HCT116 (cell line): ENCODE measurements at regions not wholly inside any gene's neighbourhood (a gene's known extent, or its start where the extent isn't known, plus 50 kb on each side); places are given as distances from the start of the nearest gene placed in this dataset.

Source experiments
- ATAC-seq: fragments of 200-7000 bp; cut with Tn5 transposase; 2 replicates; pipeline ENCODE4 v1.9.1; 2020; ENCODE audit warnings: mild to moderate bottlenecking, moderate library complexity
- BruUV-seq: library from RNA; stranded (reverse); fragments of 400-500 nt; replicated peaks from 2 replicates; lab custom pipeline; 2021; lab: Mats Ljungman, UMichigan
- CTCF ChIA-PET: fragments of 300-600 bp; sonication (Branson Sonifier 250); formaldehyde crosslinking; loops from one replicate; lab custom pipeline; 2021; ENCODE audit warnings: antibody characterized with exemption; lab: Charles Lee
- POLR2A ChIA-PET: fragments of 300-600, 350-600 bp; sonication (Branson Sonifier 250); formaldehyde crosslinking; loops from one replicate; lab custom pipeline; 2021; ENCODE audit warnings: antibody characterized with exemption; lab: Charles Lee
- RAD21 ChIA-PET, 2 experiments: fragments of 300-600 bp; sonication (Branson Sonifier 250); formaldehyde crosslinking; loops; one replicate each; lab custom pipeline; 2023; ENCODE audit warnings: low total read pairs in 2 of 2; ENCODE audit not compliant: uncharacterized antibody in 2 of 2, unreplicated experiment in 2 of 2, low non-redundant PET in 1 of 2; lab: Charles Lee
- DNase-seq: peaks from one replicate; pipeline ENCODE4 v3.0.0-alpha.2; 2010; ENCODE audit warnings: low read depth, low spot score
- H2AFZ ChIP-seq: fragments of 200-600 bp; shearing (Covaris generic), sonication (generic); 2 replicates; pipeline ENCODE4 v1.6.1; 2017; ENCODE audit warnings: low read depth, mixed run types, mixed read lengths, antibody characterized with exemption, low read length; ENCODE audit not compliant: poor library complexity, severe bottlenecking
- H3K27ac ChIP-seq: 2 replicates; pipeline ENCODE4 v1.5.1; 2012; ENCODE audit warnings: low read depth, low read length
- H3K27me3 ChIP-seq: fragments of 200-600 bp; sonication (generic); 2 replicates; pipeline ENCODE4 v1.6.1; 2016; ENCODE audit warnings: mixed run types, low read length, mixed read lengths; ENCODE audit not compliant: insufficient read depth
- H3K36me3 ChIP-seq, 2 experiments: fragments of 200-500 bp in 1 of 2; fragments of 200-600 bp in 1 of 2; sonication (Bioruptor generic) in 1 of 2; sonication (generic) in 1 of 2; 2 replicates each; pipeline versions ENCODE4 v1.5.1 to v1.6.1; 2014 to 2016; ENCODE audit warnings: low read length in 2 of 2, inconsistent platforms in 1 of 2, mixed read lengths in 1 of 2, mixed run types in 1 of 2; ENCODE audit not compliant: insufficient read depth in 2 of 2, control insufficient read depth in 1 of 2
- H3K4me1 ChIP-seq, 2 experiments: fragments of 200-600 bp in 1 of 2; sonication (generic) in 1 of 2; 2 replicates each; pipeline versions ENCODE4 v1.5.1 to v1.6.1; 2012 to 2017; ENCODE audit warnings: low read length in 2 of 2, inconsistent platforms in 1 of 2, mild to moderate bottlenecking in 1 of 2, mixed read lengths in 1 of 2, mixed run types in 1 of 2, moderate library complexity in 1 of 2; ENCODE audit not compliant: insufficient read depth in 2 of 2, control insufficient read depth in 1 of 2
- H3K4me2 ChIP-seq: fragments of 200-600 bp; sonication (generic); 2 replicates; pipeline ENCODE4 v1.6.1; 2017; ENCODE audit warnings: mixed run types, low read length, mixed read lengths
- H3K4me3 ChIP-seq, 2 experiments: fragments of 200-600 bp in 1 of 2; sonication (generic) in 1 of 2; replicated peaks in 1 of 2; 2 replicates each; pipeline ENCODE4 v1.5.1; 2011 to 2016; ENCODE audit warnings: low read length in 2 of 2, control low read depth in 1 of 2, low read depth in 1 of 2, mild to moderate bottlenecking in 1 of 2, mixed read lengths in 1 of 2, mixed run types in 1 of 2
- H3K79me2 ChIP-seq: fragments of 200-600 bp; sonication (generic); 2 replicates; pipeline ENCODE4 v1.6.1; 2017; ENCODE audit warnings: mild to moderate bottlenecking, mixed run types, low read length, moderate library complexity, mixed read lengths; ENCODE audit not compliant: insufficient read depth
- H3K9ac ChIP-seq: fragments of 200-600 bp; sonication (generic); 2 replicates; pipeline ENCODE4 v1.6.1; 2016; ENCODE audit warnings: low read length, mixed read lengths
- H3K9me2 ChIP-seq: fragments of 200-600 bp; sonication (generic), shearing (Covaris generic); 2 replicates; pipeline ENCODE4 v1.6.1; 2017; ENCODE audit warnings: mixed run types, mild to moderate bottlenecking, moderate library complexity; ENCODE audit not compliant: insufficient read depth
- H3K9me3 ChIP-seq, 2 experiments: fragments of 200-500 bp in 1 of 2; fragments of 200-600 bp in 1 of 2; sonication (Bioruptor generic) in 1 of 2; sonication (generic) in 1 of 2; 2 replicates each; pipeline ENCODE4 v1.6.1; 2014 to 2017; ENCODE audit warnings: low read length in 2 of 2, mixed read lengths in 2 of 2, inconsistent platforms in 1 of 2, low read depth in 1 of 2, mild to moderate bottlenecking in 1 of 2, mixed run types in 1 of 2, moderate library complexity in 1 of 2; ENCODE audit not compliant: control insufficient read depth in 1 of 2, insufficient read depth in 1 of 2
- H4K20me1 ChIP-seq: fragments of 200-600 bp; sonication (generic), shearing (Covaris generic); 2 replicates; pipeline ENCODE4 v1.6.1; 2017; ENCODE audit warnings: mixed run types, mild to moderate bottlenecking, moderate library complexity; ENCODE audit not compliant: insufficient read depth
- ATF3 ChIP-seq: IDR thresholded peaks from 2 replicates; pipeline ENCODE4 v1.6.1; 2012
- CBX3 ChIP-seq: IDR thresholded peaks from 2 replicates; pipeline ENCODE4 v1.6.1; 2012; ENCODE audit warnings: low read depth
- CEBPB ChIP-seq: IDR thresholded peaks from 2 replicates; pipeline ENCODE4 v1.6.1; 2012; ENCODE audit warnings: low read depth
- CTCF ChIP-seq, 3 experiments: fragments of 200-600 bp in 1 of 3; sonication (generic) in 1 of 3; IDR thresholded peaks in 2 of 3; conservative IDR thresholded peaks in 1 of 3; 2 replicates each; pipeline ENCODE4 v1.5.1; 2012 to 2017; ENCODE audit warnings: low read depth in 2 of 3, low read length in 2 of 3, antibody characterized with exemption in 1 of 3, borderline replicate concordance in 1 of 3, control low read depth in 1 of 3, mild to moderate bottlenecking in 1 of 3, mixed read lengths in 1 of 3, mixed run types in 1 of 3, moderate library complexity in 1 of 3; ENCODE audit not compliant: insufficient read depth in 1 of 3
- EGR1 ChIP-seq: IDR thresholded peaks from 2 replicates; pipeline ENCODE4 v1.6.1; 2012; ENCODE audit warnings: low read depth
- ELF1 ChIP-seq: IDR thresholded peaks from 2 replicates; pipeline ENCODE4 v1.6.1; 2012; ENCODE audit warnings: low read depth, borderline replicate concordance
- FOSL1 ChIP-seq: IDR thresholded peaks from 2 replicates; pipeline ENCODE4 v1.6.1; 2012; ENCODE audit warnings: low read depth
- JUND ChIP-seq: IDR thresholded peaks from 2 replicates; pipeline ENCODE4 v1.6.1; 2012
- POLR2A ChIP-seq: IDR thresholded peaks from 2 replicates; pipeline ENCODE4 v1.7.0; 2011; ENCODE audit warnings: borderline replicate concordance; ENCODE audit not compliant: insufficient read depth, insufficient read length; ENCODE audit errors: extremely low read depth
- POLR2AphosphoS5 ChIP-seq: IDR thresholded peaks from 2 replicates; pipeline ENCODE4 v1.6.1; 2011; ENCODE audit warnings: mild to moderate bottlenecking, low read depth, low read length, moderate library complexity
- RAD21 ChIP-seq: IDR thresholded peaks from 2 replicates; pipeline ENCODE4 v1.6.1; 2012; ENCODE audit warnings: low read depth, mild to moderate bottlenecking
- REST ChIP-seq: IDR thresholded peaks from 2 replicates; pipeline ENCODE4 v1.6.1; 2012; ENCODE audit warnings: low read depth
- SIN3A ChIP-seq: IDR thresholded peaks from 2 replicates; pipeline ENCODE4 v1.6.1; 2012; ENCODE audit warnings: low read depth
- SRF ChIP-seq: IDR thresholded peaks from 2 replicates; pipeline ENCODE4 v1.6.1; 2012; ENCODE audit warnings: low read depth
- YY1 ChIP-seq: IDR thresholded peaks from 2 replicates; pipeline ENCODE4 v1.6.1; 2011; ENCODE audit warnings: low read length, low read depth, moderate library complexity, mild to moderate bottlenecking; ENCODE audit not compliant: insufficient replicate concordance; ENCODE audit errors: extremely low read depth
- ZFX ChIP-seq: fragments of 450-650 bp; IDR thresholded peaks from 2 replicates; pipeline ENCODE4 v1.6.1; 2017
- ZNF274 ChIP-seq: fragments of 200-500 bp; sonication (Bioruptor generic); IDR thresholded peaks from 2 replicates; pipeline ENCODE4 v1.6.1; 2014; ENCODE audit warnings: mild to moderate bottlenecking, low read depth, low read length, inconsistent platforms
- intact Hi-C: fragments of 100-400 bp; cut with micrococcal nuclease; formaldehyde crosslinking; loops from 2 replicates; pipeline ENCODE4 v1.10.0; 2022
- TF ChIP-seq, protein P1 (sequence below): IDR thresholded peaks from 2 replicates; pipeline ENCODE4 v1.6.1; 2012

DNA sequence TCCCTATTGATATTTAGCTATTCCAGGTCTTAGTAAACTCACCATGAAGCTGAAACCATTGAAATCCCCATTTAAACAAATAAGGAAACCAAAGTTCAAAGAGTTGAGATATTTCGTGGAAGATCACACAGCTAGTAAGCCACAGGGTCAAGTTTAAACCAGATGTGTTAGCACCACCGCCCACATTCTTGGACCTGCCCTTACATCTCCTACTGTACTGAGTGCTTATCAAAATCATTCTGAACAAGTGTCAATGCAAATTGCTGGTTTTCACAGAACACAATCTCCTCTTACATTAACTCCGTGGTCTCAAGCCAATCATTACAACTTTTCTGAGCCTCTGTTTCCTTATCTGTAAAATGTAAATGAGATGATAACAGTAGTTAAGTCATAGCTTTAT lies 676.2 kb downstream of the CDH11 start:
- intact Hi-C loops = no loop called here
- DNase-seq (no peak), ATAC-seq (no peak)
- Histone ChIP-seq H3K27ac (no peak overlapping the region), H3K27me3 (no peaks in the 10 kb centered on the region), H4K20me1 (no peaks in the 10 kb centered on the region), H2AFZ (no peak overlapping the region), H3K9me2 (no peaks in the 10 kb centered on the region), H3K9me3 (peaks cover 4 to 33% of the 10 kb centered on the region in 2 experiments; a peak in 2 of 4 replicates), H3K79me2 (no peaks in the 10 kb centered on the region), H3K36me3 (no peaks in the 10 kb centered on the region), H3K9ac (no peak overlapping the region), H3K4me1 (no peaks in the 10 kb centered on the region), H3K4me2 (no peak overlapping the region), H3K4me3 (no peak overlapping the region)
- ChIA-PET POLR2A (no interaction called here), CTCF (no interaction called here), RAD21 (no interaction called here)
- TF ChIP-seq ZFX = no peak
- TF ChIP-seq CBX3 = no peak
- TF ChIP-seq EGR1 = no peak
- no peak for TF ChIP-seq ELF1
- no peak for TF ChIP-seq JUND
- no peak for TF ChIP-seq POLR2AphosphoS5
- TF ChIP-seq, protein P1, sequence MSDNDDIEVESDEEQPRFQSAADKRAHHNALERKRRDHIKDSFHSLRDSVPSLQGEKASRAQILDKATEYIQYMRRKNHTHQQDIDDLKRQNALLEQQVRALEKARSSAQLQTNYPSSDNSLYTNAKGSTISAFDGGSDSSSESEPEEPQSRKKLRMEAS = no peak
- no peak for TF ChIP-seq CEBPB
- no peak for TF ChIP-seq YY1
- no peak for TF ChIP-seq SRF
- BruUV-seq = no TSS peak

GRCh38 chr16:64445245-64445644 lies 676.6 kb downstream of the CDH11 start:
- ChIA-PET CTCF (no interaction called here), POLR2A (no interaction called here), RAD21 (no interaction called here)
- intact Hi-C loops = no loop called here
- H3K9me3 ChIP-seq = peaks cover 0 to 31% of the 10 kb centered on the region in 2 experiments; a peak in 2 of 4 replicates
- H3K27ac ChIP-seq = no peak overlapping the region
- no peaks in the 10 kb centered on the region for H3K79me2 ChIP-seq
- H3K4me2 ChIP-seq = no peak overlapping the region
- H3K27me3 ChIP-seq = no peaks in the 10 kb centered on the region
- H2AFZ ChIP-seq = no peak overlapping the region
- ATAC-seq = no peak
- no peaks in the 10 kb centered on the region for H3K4me1 ChIP-seq
- no peak for DNase-seq
- no peaks in the 10 kb centered on the region for H4K20me1 ChIP-seq
- H3K9me2 ChIP-seq = no peaks in the 10 kb centered on the region
- H3K36me3 ChIP-seq = no peaks in the 10 kb centered on the region
- H3K9ac ChIP-seq = no peak overlapping the region
- BruUV-seq = no TSS peak
- no peak overlapping the region for H3K4me3 ChIP-seq
- TF ChIP-seq REST = no peak
- TF ChIP-seq POLR2A = no peak
- TF ChIP-seq CBX3 = no peak
- TF ChIP-seq RAD21 = no peak
- TF ChIP-seq SIN3A = no peak
- no peak for TF ChIP-seq FOSL1
- TF ChIP-seq ATF3 = no peak
- TF ChIP-seq POLR2AphosphoS5 = no peak
- TF ChIP-seq CTCF (IDR thresholded peaks at IDR 0.05 in 2 of 3, conservative IDR thresholded peaks at IDR 0.05 in 1 of 3; ENCODE audit: borderline replicate concordance in 1 of 3, insufficient read depth in 1 of 3, low read depth in 2 of 3, low read length in 2 of 3) = no peak
- TF ChIP-seq ZNF274 = no peak
- no peak for TF ChIP-seq SRF
